Liver (tissue), 8 donors: ENCODE measurements at regions not wholly inside any gene's neighbourhood (a gene's known extent, or its start where the extent isn't known, plus 50 kb on each side); places are given as distances from the start of the nearest gene placed in this dataset.

Source experiments
- DNase-seq: peaks from one replicate; pipeline ENCODE4 v3.0.0-alpha.2; 2017; ENCODE audit warnings: low spot score
- H3K27ac ChIP-seq, 2 donors: one replicate each; pipeline ENCODE4 v1.7.0; 2013; ENCODE audit warnings: inconsistent platforms in 2 of 2, low read length in 2 of 2, control low read depth in 1 of 2, low read depth in 1 of 2, mild to moderate bottlenecking in 1 of 2
- H3K27me3 ChIP-seq, 4 donors: one replicate each; pipeline versions ENCODE4 v1.6.1 to v1.7.0; 2013; ENCODE audit warnings: low read length in 3 of 4, inconsistent platforms in 1 of 4, mild to moderate bottlenecking in 1 of 4, moderate library complexity in 1 of 4; ENCODE audit not compliant: control insufficient read depth in 4 of 4, insufficient read depth in 4 of 4
- H3K36me3 ChIP-seq, 4 donors: one replicate each; pipeline versions ENCODE4 v1.6.1 to v1.7.0; 2013; ENCODE audit warnings: low read length in 3 of 4, mild to moderate bottlenecking in 3 of 4, low read depth in 1 of 4, moderate library complexity in 1 of 4; ENCODE audit not compliant: control insufficient read depth in 4 of 4, insufficient read depth in 3 of 4
- H3K4me1 ChIP-seq, 4 donors: one replicate each; pipeline versions ENCODE4 v1.6.1 to v1.7.0; 2013; ENCODE audit warnings: low read length in 3 of 4, mild to moderate bottlenecking in 3 of 4, moderate library complexity in 1 of 4; ENCODE audit not compliant: control insufficient read depth in 4 of 4, insufficient read depth in 4 of 4
- H3K4me3 ChIP-seq, 3 donors: one replicate each; pipeline versions ENCODE4 v1.6.1 to v1.7.0; 2013; ENCODE audit warnings: low read length in 3 of 3, control low read depth in 1 of 3, low read depth in 1 of 3, mild to moderate bottlenecking in 1 of 3
- H3K9ac ChIP-seq, 2 donors: one replicate each; pipeline ENCODE4 v1.7.0; 2013; ENCODE audit warnings: low read length in 2 of 2, mild to moderate bottlenecking in 2 of 2, moderate library complexity in 2 of 2, control low read depth in 1 of 2, low read depth in 1 of 2
- H3K9me3 ChIP-seq, 4 donors: one replicate each; pipeline versions ENCODE4 v1.6.1 to v1.7.0; 2013; ENCODE audit warnings: low read length in 3 of 4; ENCODE audit not compliant: control insufficient read depth in 4 of 4
- FOXA1 ChIP-seq: IDR thresholded peaks from 2 replicates; pipeline ENCODE4 v1.6.1; 2016; ENCODE audit warnings: antibody characterized with exemption
- FOXA2 ChIP-seq: IDR thresholded peaks from 2 replicates; pipeline ENCODE4 v1.6.1; 2016; ENCODE audit warnings: antibody characterized with exemption
- GABPA ChIP-seq, 2 donors: IDR thresholded peaks in 1 of 2; conservative IDR thresholded peaks in 1 of 2; 2 replicates each; pipeline ENCODE4 v1.6.1; 2016; ENCODE audit warnings: antibody characterized with exemption in 2 of 2, mild to moderate bottlenecking in 1 of 2, moderate library complexity in 1 of 2
- HNF4A ChIP-seq, 2 donors: conservative IDR thresholded peaks; 2 replicates each; pipeline ENCODE4 v1.6.1; 2016; ENCODE audit warnings: antibody characterized with exemption in 2 of 2, mild to moderate bottlenecking in 2 of 2
- HNF4G ChIP-seq: IDR thresholded peaks from 2 replicates; pipeline ENCODE4 v1.6.1; 2016; ENCODE audit warnings: antibody characterized with exemption
- NR2F2 ChIP-seq: IDR thresholded peaks from 2 replicates; pipeline ENCODE4 v1.6.1; 2016; ENCODE audit warnings: antibody characterized with exemption
- RAD21 ChIP-seq, 2 donors: IDR thresholded peaks; 2 replicates each; pipeline ENCODE4 v1.6.1; 2016; ENCODE audit warnings: antibody characterized with exemption in 2 of 2, mild to moderate bottlenecking in 2 of 2
- RXRA ChIP-seq, 2 donors: IDR thresholded peaks; 2 replicates each; pipeline ENCODE4 v1.6.1; 2017 to 2018; ENCODE audit warnings: antibody characterized with exemption in 2 of 2, mild to moderate bottlenecking in 1 of 2
- SP1 ChIP-seq: IDR thresholded peaks from 2 replicates; pipeline ENCODE4 v1.6.1; 2018; ENCODE audit warnings: antibody characterized with exemption, mild to moderate bottlenecking
- YY1 ChIP-seq: IDR thresholded peaks from 2 replicates; pipeline ENCODE4 v1.6.1; 2016; ENCODE audit warnings: antibody characterized with exemption, mild to moderate bottlenecking
- WGBS: extraction: QIAGEN DNeasy Blood & Tissue Kit; methylation state at CpG from one replicate; pipeline ENCODE4 v1.1.7; 2013; 5-methylcytosine and 5-hydroxymethylcytosine counted together
- TF ChIP-seq, protein P1 (sequence below): IDR thresholded peaks from 2 replicates; pipeline ENCODE4 v1.6.1; 2016; ENCODE audit warnings: antibody characterized with exemption
- TF ChIP-seq, protein P2 (sequence below): fragments of 150-350 bp; IDR thresholded peaks from 2 replicates; pipeline ENCODE4 v1.5.1; 2017; ENCODE audit warnings: improper control_type of control experiment, low read depth, low read length; ENCODE audit not compliant: missing input control
- donor health status: healthy.
- donor health status: healthy.
- donor health status: healthy.
- donor health status: healthy.
- donor health status: healthy.

DNA sequence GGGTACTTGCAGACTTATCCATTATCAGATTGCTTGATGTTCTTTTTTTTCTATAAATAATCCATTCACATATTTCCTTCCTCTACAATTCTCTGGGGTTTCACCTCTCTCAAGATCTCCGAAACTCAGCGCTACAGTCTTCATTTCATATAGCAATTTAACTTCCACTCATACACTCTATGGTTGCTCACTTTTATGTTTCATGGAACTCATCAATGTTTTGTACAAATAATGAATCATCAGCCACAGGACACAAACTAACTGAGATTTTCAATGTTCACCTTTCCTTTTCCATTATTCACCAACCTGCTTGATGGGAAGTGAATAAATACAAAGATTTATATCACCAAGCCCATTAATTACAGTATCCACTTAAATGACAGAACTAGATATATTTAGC, 534.7 kb downstream of the LRFN5 start:
- no peak overlapping the region for H3K4me3 ChIP-seq
- no peaks in the 10 kb centered on the region for H3K36me3 ChIP-seq
- no peak for DNase-seq
- no peak overlapping the region for H3K9ac ChIP-seq
- H3K4me1 ChIP-seq, result no peaks in the 10 kb centered on the region
- 88% methylated on average over 2 of the region's 2 CpGs for WGBS
- no peaks in the 10 kb centered on the region for H3K9me3 ChIP-seq
- peaks cover 0 to 3% (median 0%) of the 10 kb centered on the region in 4 donors for H3K27me3 ChIP-seq
- TF ChIP-seq NR2F2, result no peak
- TF ChIP-seq FOXA1, result no peak
- TF ChIP-seq, protein P1, sequence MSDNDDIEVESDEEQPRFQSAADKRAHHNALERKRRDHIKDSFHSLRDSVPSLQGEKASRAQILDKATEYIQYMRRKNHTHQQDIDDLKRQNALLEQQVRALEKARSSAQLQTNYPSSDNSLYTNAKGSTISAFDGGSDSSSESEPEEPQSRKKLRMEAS, result no peak
- TF ChIP-seq RAD21 (IDR thresholded peaks at IDR 0.05), result no peak
- no peak overlapping the region for H3K27ac ChIP-seq

DNA sequence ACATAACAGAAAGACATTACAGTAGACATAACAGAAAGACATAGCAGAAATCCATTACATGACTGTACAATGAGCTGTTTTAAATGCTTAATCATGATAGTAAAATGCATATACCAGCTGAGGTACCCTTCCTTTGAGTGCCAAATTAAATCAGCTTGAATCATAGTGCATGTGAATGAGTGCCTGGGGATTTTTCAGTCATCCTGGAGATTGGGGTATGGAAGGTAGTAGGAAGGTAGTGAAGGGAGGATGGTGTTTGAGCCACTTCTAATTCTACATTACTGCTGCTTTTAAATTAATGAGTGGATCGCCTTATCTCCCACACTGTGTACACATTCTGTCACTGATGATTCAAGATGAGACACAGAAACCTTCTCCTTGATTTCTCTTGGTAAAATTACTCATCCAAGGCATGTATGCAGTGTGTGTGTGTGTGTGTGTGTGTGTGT, 534.2 kb downstream of the LRFN5 start:
- Histone ChIP-seq H3K4me3 (no peak overlapping the region), H3K27ac (no peak overlapping the region), H3K36me3 (no peaks in the 10 kb centered on the region), H3K9ac (no peak overlapping the region), H3K4me1 (no peaks in the 10 kb centered on the region), H3K27me3 (peaks cover 0 to under 1% (median 0%) of the 10 kb centered on the region in 4 donors), H3K9me3 (no peaks in the 10 kb centered on the region)
- WGBS, result 63% methylated on average over 1 of the region's 1 CpG
- DNase-seq, result no peak
- TF ChIP-seq YY1 (no peak), SP1 (no peak), FOXA2 (no peak), HNF4A (conservative IDR thresholded peaks at IDR 0.05) (no peak)
- TF ChIP-seq, protein P1, result no peak
- TF ChIP-seq, protein P2, sequence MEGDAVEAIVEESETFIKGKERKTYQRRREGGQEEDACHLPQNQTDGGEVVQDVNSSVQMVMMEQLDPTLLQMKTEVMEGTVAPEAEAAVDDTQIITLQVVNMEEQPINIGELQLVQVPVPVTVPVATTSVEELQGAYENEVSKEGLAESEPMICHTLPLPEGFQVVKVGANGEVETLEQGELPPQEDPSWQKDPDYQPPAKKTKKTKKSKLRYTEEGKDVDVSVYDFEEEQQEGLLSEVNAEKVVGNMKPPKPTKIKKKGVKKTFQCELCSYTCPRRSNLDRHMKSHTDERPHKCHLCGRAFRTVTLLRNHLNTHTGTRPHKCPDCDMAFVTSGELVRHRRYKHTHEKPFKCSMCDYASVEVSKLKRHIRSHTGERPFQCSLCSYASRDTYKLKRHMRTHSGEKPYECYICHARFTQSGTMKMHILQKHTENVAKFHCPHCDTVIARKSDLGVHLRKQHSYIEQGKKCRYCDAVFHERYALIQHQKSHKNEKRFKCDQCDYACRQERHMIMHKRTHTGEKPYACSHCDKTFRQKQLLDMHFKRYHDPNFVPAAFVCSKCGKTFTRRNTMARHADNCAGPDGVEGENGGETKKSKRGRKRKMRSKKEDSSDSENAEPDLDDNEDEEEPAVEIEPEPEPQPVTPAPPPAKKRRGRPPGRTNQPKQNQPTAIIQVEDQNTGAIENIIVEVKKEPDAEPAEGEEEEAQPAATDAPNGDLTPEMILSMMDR, result no peak

DNA sequence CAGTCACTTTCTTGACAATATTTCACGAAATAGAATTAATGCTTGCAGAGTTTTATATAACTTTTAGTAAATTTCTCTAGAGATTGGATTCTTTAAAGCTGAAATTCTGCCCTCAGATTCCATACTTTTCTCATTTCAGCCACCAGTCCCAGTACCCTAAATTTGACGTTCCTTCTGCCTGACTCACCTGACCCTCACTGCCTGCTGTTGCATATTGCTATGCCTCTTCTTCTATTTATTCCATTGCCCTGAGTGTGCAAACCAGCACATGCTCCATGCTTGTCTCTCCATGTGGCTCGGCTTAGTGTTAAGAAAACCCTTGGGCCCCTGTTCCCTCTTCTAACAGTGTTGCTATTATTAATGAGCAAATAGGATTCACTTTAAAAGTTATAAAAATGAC, 533.3 kb downstream of the LRFN5 start:
- Histone ChIP-seq H3K36me3 (no peaks in the 10 kb centered on the region), H3K4me1 (no peaks in the 10 kb centered on the region), H3K9me3 (no peaks in the 10 kb centered on the region), H3K27ac (no peak overlapping the region), H3K27me3 (no peaks in the 10 kb centered on the region), H3K4me3 (no peak overlapping the region), H3K9ac (no peak overlapping the region)
- DNase-seq, result no peak
- TF ChIP-seq NR2F2 (no peak), HNF4G (no peak), RXRA (IDR thresholded peaks at IDR 0.05) (no peak), YY1 (no peak), GABPA (IDR thresholded peaks at IDR 0.05 in 1 of 2, conservative IDR thresholded peaks at IDR 0.05 in 1 of 2) (no peak)
- TF ChIP-seq, protein P2, result no peak
- WGBS, result 71% methylated on average over 3 of the region's 3 CpGs
